ENCODE measurements at regions not wholly inside any gene's neighbourhood (a gene's known extent, or its start where the extent isn't known, plus 50 kb on each side); places are given as distances from the start of the nearest gene placed in this dataset.

- no peak for DNase-seq
Measured at GRCh38 chr11:109564241-109564640, 142.3 kb downstream of the C11orf87 start.

- DNase-seq, result no peak
Measured at GRCh38 chr11:109582470-109582869, 160.5 kb downstream of the C11orf87 start.

- DNase-seq, result no peak
Measured at GRCh38 chr11:109584001-109584972, 162.3 kb downstream of the C11orf87 start.

- no peak for DNase-seq
Measured at GRCh38 chr11:109586789-109587188, 164.8 kb downstream of the C11orf87 start.

GRCh38 chr11:109590782-109591181 lies 168.8 kb downstream of the C11orf87 start:
- no peak for DNase-seq

GRCh38 chr11:109597336-109597735 lies 175.3 kb downstream of the C11orf87 start:
- DNase-seq, result no peak

GRCh38 chr11:109604481-109605400 lies 182.8 kb downstream of the C11orf87 start:
- no peak for DNase-seq

GRCh38 chr11:109606256-109606655 lies 184.3 kb downstream of the C11orf87 start:
- DNase-seq, result no peak

GRCh38 chr11:109609454-109610185 lies 187.6 kb downstream of the C11orf87 start:
- DNase-seq, result no peak

- DNase-seq, result no peak
Measured at GRCh38 chr11:109612496-109612895, 190.5 kb downstream of the C11orf87 start.

GRCh38 chr11:109619498-109619897 lies 197.5 kb downstream of the C11orf87 start:
- DNase-seq, result no peak

- no peak for DNase-seq
Measured at GRCh38 chr11:109629734-109630133, 207.7 kb downstream of the C11orf87 start.

- no peak for DNase-seq
Measured at GRCh38 chr11:109641549-109641948, 219.6 kb downstream of the C11orf87 start.

- DNase-seq, result peak; percentile 48
Measured at GRCh38 chr11:109644152-109644551, 222.2 kb downstream of the C11orf87 start.

- no peak for DNase-seq
Measured at GRCh38 chr11:109648804-109649203, 226.8 kb downstream of the C11orf87 start.

GRCh38 chr11:109654091-109654490 lies 232.1 kb downstream of the C11orf87 start:
- no peak for DNase-seq

GRCh38 chr11:109658190-109658589 lies 236.2 kb downstream of the C11orf87 start:
- DNase-seq, result no peak

GRCh38 chr11:109667719-109668118 lies 245.7 kb downstream of the C11orf87 start:
- no peak for DNase-seq

GRCh38 chr11:109668973-109669634 lies 247.1 kb downstream of the C11orf87 start:
- no peak for DNase-seq

GRCh38 chr11:109677231-109677630 lies 255.2 kb downstream of the C11orf87 start:
- DNase-seq, result no peak

GRCh38 chr11:109677876-109678275 lies 255.9 kb downstream of the C11orf87 start:
- no peak for DNase-seq

GRCh38 chr11:109680127-109680526 lies 258.1 kb downstream of the C11orf87 start:
- no peak for DNase-seq
